GM23248 (cell line): ENCODE measurements at regions not wholly inside any gene's neighbourhood (a gene's known extent, or its start where the extent isn't known, plus 50 kb on each side); places are given as distances from the start of the nearest gene placed in this dataset.

Experiments
- DNase-seq: peaks from one replicate; pipeline ENCODE4 v3.0.0-alpha.2; 2015
- H2AFZ ChIP-seq: fragments of 200-600 bp; sonication (generic); 2 replicates; pipeline ENCODE4 v1.6.1; 2016; ENCODE audit warnings: antibody characterized with exemption
- H3F3A ChIP-seq: fragments of 200-600 bp; sonication (generic); 2 replicates; pipeline ENCODE4 v1.6.1; 2016; ENCODE audit warnings: mild to moderate bottlenecking, antibody characterized with exemption, mixed run types; ENCODE audit not compliant: insufficient read depth
- H3K27ac ChIP-seq: fragments of 200-600 bp; sonication (generic); 2 replicates; pipeline ENCODE4 v1.5.1; 2016; ENCODE audit warnings: mild to moderate bottlenecking
- H3K27me3 ChIP-seq: fragments of 200-600 bp; sonication (generic); replicated peaks from 2 replicates; pipeline ENCODE4 v1.6.1; 2016; ENCODE audit warnings: mild to moderate bottlenecking; ENCODE audit not compliant: insufficient read depth
- H3K36me3 ChIP-seq: fragments of 200-600 bp; sonication (generic); 2 replicates; pipeline ENCODE4 v1.6.1; 2016; ENCODE audit warnings: low read depth, mild to moderate bottlenecking
- H3K4me1 ChIP-seq: fragments of 200-600 bp; sonication (generic); 2 replicates; pipeline ENCODE4 v1.6.1; 2016; ENCODE audit warnings: mild to moderate bottlenecking; ENCODE audit not compliant: insufficient read depth
- H3K4me2 ChIP-seq: fragments of 200-600 bp; sonication (generic); one replicate; pipeline ENCODE4 v1.6.1; 2016; ENCODE audit warnings: mild to moderate bottlenecking; ENCODE audit not compliant: unreplicated experiment
- H3K4me3 ChIP-seq: fragments of 200-600 bp; sonication (generic); 2 replicates; pipeline ENCODE4 v1.5.1; 2016; ENCODE audit warnings: mild to moderate bottlenecking
- H3K79me2 ChIP-seq: fragments of 200-600 bp; sonication (generic); 2 replicates; pipeline ENCODE4 v1.6.1; 2016; ENCODE audit warnings: mild to moderate bottlenecking; ENCODE audit not compliant: insufficient read depth
- H3K9ac ChIP-seq: fragments of 200-600 bp; sonication (generic); 2 replicates; pipeline ENCODE4 v1.6.1; 2016; ENCODE audit warnings: mild to moderate bottlenecking
- H3K9me2 ChIP-seq: fragments of 200-600 bp; sonication (generic); 2 replicates; pipeline ENCODE4 v1.6.1; 2016; ENCODE audit warnings: mixed run types, mild to moderate bottlenecking, moderate library complexity; ENCODE audit not compliant: insufficient read depth
- H3K9me3 ChIP-seq: fragments of 200-600 bp; sonication (generic); one replicate; pipeline ENCODE4 v1.6.1; 2017; ENCODE audit warnings: low read depth
- H4K20me1 ChIP-seq: fragments of 200-600 bp; sonication (generic); 2 replicates; pipeline ENCODE4 v1.6.0; 2016; ENCODE audit not compliant: insufficient read depth
- EZH2 ChIP-seq: fragments of 200-600 bp; sonication (generic); IDR thresholded peaks from 2 replicates; pipeline ENCODE4 v1.6.1; 2018; ENCODE audit warnings: antibody characterized with exemption, mild to moderate bottlenecking; ENCODE audit not compliant: insufficient read depth, poor library complexity, severe bottlenecking
- EZH2phosphoT487 ChIP-seq: fragments of 200-600 bp; sonication (generic); IDR thresholded peaks from 2 replicates; pipeline ENCODE4 v1.6.1; 2018; ENCODE audit warnings: antibody characterized with exemption, moderate library complexity, mild to moderate bottlenecking, low read depth; ENCODE audit not compliant: insufficient read depth
- WGBS, 2 experiments: methylation state at CpG; one replicate each; pipeline ENCODE4 v1.1.6; 2015 to 2017; ENCODE audit warnings: low lambda C conversion rate in 2 of 2, low coverage in 1 of 2; ENCODE audit errors: missing lambda C conversion rate in 2 of 2; 5-methylcytosine and 5-hydroxymethylcytosine counted together
- in situ Hi-C: fragments of 300-500 bp; cut with MboI; formaldehyde crosslinking; loops from 2 replicates; pipeline ENCODE4 v1.15.0; 2020

- in situ Hi-C loops = no loop called here
- WGBS, 2 experiments = 46 to 55% methylated on average over 2 of the region's 2 CpGs
- Histone ChIP-seq H3K9ac (no peak overlapping the region), H3K9me3 (no peaks in the 10 kb centered on the region), H3K4me1 (no peaks in the 10 kb centered on the region), H2AFZ (no peak overlapping the region), H3F3A (no peaks in the 10 kb centered on the region), H3K36me3 (no peaks in the 10 kb centered on the region), H3K79me2 (no peaks in the 10 kb centered on the region), H3K27ac (no peak overlapping the region), H4K20me1 (no peaks in the 10 kb centered on the region), H3K9me2 (no peaks in the 10 kb centered on the region), H3K4me3 (no peak overlapping the region), H3K27me3 (no peaks in the 10 kb centered on the region), H3K4me2 (no peak overlapping the region)
- no peak for DNase-seq
- TF ChIP-seq EZH2 (no peak), EZH2phosphoT487 (no peak)
These were observed 50.8 kb upstream of the NTRK3 start for GRCh38 chr15:88307344-88307743.
